OCI-LY1 (cell line): ENCODE measurements at regions not wholly inside any gene's neighbourhood (a gene's known extent, or its start where the extent isn't known, plus 50 kb on each side); places are given as distances from the start of the nearest gene placed in this dataset.

ENCODE experiments used
- EZH2 ChIP-seq: fragments of 200-600 bp; sonication (generic), shearing (Covaris generic); IDR thresholded peaks from 2 replicates; pipeline ENCODE4 v1.8.0; 2017; ENCODE audit warnings: borderline replicate concordance, mixed run types, mild to moderate bottlenecking, antibody characterized with exemption, low read length, moderate library complexity, mixed read lengths
- TF ChIP-seq, protein P1 (sequence below): fragments of 200-600 bp; sonication (generic), shearing (Covaris generic); IDR thresholded peaks from 2 replicates; pipeline ENCODE4 v1.5.1; 2017; ENCODE audit warnings: mild to moderate bottlenecking, antibody characterized with exemption, low read length, moderate library complexity, mixed read lengths

DNA sequence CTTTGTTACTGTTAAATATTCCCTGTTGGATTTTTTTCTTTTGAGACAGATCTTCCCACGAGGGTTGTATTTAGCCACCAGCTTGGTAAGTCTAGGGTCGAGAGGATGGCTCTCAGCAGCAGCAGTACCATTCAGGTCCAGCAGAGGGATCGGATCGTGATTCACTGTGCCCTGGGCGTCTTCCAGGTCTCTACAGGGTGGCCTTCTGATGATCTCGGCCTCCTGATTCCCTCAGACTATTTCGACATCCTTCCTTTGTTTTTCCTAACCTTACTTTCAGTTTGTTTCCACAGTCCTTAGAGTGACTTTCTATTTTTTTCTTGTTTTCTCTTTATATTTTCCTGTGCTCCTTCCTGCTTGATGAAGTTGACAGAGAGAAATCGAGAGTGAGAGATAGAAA is 1436.9 kb downstream of the UQCRFS1 start:
- TF ChIP-seq, protein P1, sequence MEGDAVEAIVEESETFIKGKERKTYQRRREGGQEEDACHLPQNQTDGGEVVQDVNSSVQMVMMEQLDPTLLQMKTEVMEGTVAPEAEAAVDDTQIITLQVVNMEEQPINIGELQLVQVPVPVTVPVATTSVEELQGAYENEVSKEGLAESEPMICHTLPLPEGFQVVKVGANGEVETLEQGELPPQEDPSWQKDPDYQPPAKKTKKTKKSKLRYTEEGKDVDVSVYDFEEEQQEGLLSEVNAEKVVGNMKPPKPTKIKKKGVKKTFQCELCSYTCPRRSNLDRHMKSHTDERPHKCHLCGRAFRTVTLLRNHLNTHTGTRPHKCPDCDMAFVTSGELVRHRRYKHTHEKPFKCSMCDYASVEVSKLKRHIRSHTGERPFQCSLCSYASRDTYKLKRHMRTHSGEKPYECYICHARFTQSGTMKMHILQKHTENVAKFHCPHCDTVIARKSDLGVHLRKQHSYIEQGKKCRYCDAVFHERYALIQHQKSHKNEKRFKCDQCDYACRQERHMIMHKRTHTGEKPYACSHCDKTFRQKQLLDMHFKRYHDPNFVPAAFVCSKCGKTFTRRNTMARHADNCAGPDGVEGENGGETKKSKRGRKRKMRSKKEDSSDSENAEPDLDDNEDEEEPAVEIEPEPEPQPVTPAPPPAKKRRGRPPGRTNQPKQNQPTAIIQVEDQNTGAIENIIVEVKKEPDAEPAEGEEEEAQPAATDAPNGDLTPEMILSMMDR = peak; percentile 57
- TF ChIP-seq EZH2 = no peak
